NCI-H187 treated with DMSO at 0.1 percent for 48 hours (cell line): ENCODE measurements at regions not wholly inside any gene's neighbourhood (a gene's known extent, or its start where the extent isn't known, plus 50 kb on each side); places are given as distances from the start of the nearest gene placed in this dataset.
A peak's percentile ranks its signal among the peaks of the same experiment; 100 is the strongest.

Experiments used
- DNase-seq: peaks from one replicate; lab custom pipeline; 2025; lab: John Stamatoyannopoulos, UW

GRCh38 chr4:123497340-123497739, 100.7 kb downstream of the SPRY1 start:
- DNase-seq, result no peak

DNA sequence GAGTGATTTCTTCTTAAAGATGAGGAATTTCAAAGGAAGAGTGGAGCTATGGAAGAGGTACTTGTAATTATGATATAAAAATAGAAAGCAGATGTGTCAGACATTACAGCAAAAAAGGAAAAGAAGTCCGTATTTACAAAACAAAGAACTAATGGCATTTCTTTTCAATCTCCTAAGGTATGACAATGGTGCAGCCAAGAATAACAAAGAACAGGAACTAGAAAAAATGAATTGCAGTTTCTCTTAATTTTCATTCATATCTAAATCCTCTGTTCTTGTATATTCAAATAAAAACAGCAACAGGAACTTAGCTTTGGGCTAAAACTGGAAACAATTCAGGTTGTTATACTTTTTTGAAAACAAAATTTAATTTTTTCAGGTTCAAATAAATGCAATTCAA, 105.1 kb downstream of the SPRY1 start:
- no peak for DNase-seq

- DNase-seq, result no peak
Observed at GRCh38 chr4:123503698-123504363, 107.2 kb downstream of the SPRY1 start.

DNA sequence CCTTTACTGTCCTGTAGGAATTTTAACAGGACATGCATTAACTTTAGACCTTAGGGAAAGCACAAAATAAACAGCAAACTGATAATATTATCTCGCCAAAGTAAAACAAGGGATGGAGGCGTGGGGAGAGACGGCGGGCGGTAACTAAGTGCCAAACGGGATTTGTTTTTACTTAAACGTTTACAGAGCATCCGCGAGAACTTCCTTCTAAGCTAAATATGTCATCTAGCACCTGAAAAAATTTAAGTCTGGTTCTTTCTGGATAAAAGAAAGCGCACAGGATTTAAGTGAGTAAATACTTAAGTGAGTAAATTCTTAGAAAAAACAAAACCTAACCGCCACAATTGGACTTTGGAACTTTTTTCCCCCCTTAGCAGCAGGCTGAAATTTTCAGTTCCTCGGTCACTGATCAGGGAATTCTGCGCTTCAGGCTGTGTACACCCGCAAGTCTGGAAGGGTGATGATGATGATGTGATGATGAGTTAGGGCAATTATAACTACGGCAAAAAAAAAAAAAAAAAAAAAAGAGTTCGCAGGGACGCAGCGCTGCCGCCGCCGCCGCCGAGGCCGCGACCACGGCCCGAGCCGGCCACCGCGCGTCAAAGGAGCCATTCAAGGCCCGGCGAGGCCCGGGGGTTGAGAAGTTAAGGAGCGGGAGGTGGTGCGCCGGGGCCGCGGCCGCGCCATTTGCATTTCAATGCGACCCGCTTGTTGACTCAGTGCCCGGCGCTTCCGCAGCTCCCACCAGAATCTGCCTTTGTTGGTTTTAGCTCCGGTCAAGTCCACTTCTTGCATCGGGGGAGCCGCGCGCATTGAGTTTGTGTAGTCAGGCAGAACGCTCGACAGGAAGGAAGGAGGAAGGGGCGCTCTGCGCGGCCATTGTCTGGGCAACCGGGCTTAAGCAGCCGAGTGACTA, 108.8 kb downstream of the SPRY1 start:
- peak; percentile 20 for DNase-seq

DNA sequence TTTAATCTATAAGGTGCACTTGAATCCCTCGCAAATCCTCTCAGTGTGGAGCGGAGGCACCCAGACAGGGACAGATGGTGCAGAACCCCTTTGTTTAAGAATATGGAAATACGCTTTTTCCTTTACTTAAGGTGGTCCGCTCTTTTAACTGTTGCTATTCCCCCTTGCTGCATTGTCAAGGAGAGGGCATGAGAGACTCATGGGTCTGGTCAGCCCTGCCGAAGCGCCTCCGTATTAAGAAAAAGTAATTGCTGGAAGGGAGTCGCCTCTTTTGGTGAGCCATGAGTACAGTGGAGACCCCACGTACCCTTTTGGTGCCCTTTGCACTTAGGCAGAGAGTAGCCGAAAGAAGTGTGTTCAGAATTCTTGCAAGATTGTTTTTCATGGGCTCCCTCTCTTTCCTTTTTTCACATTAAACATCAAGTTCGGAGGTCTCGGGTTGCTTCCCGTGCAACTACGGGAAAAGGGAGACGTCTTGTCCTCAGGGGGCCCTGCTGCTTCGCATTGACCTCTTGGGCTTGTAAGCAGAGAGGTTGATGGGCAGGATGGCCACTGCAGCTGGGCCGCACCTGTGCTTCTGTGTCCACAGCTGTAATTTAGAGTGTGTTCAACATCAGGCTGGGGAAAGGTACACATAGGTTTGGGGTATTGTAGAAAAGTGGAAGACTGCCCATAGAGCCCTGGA, 109.6 kb downstream of the SPRY1 start:
- no peak for DNase-seq

DNA sequence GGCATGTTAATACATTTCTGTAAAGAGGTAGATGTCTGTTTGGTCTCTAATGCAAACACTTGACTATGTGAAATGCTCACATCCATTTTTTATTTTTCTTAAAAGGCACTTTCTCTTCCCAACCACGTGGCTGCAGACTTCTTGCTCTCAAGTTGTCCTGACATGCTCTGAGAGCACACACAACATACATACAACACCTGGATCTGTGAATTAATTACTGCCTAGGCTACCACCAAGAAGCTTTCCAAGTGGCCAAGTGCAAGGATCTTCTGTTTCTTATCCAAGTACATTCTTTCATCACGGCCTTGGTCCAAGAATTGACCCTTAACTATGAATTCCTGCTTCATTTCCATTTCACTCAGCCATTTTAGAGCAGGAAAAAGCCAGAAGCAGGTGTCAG, 110.8 kb downstream of the SPRY1 start:
- peak; percentile 24 for DNase-seq

DNA sequence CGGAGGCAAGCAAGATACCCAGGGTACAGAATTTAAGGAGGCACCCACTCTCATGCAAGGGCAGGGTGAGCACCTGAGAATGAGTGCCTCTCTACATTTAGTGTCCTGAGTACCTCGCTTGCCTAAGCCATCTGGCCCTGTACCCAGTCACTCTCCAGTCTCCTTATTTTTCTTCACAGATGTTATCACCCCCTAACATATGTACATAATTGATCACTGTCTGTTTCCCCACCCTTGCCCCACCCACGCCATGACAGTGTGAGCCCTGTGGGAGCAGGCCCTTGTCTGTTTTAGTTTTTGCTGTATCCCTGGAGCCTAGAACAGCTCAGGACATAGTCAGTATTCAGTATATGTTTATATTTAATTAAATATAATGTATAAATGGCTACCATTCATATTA, 113.6 kb downstream of the SPRY1 start:
- DNase-seq, result no peak

DNA sequence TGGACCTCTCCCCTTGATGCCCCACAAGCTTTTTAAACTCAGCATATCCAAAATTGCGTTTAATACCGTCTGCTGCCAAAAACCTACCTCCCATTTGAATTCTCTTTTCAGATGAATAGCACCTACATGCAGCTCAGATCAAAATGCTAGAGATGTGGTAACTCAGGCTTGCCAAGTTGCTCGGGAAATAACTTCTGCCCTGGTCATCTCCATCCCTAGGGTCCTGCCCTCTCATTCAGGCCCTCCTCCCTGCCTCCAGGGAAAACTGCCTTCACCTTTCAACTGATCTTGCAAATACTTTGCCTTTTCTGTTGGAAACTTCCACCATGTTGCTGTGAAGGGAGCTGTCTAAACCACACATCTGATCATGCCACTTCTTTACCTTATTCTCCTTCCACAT, 114.1 kb downstream of the SPRY1 start:
- no peak for DNase-seq

DNA sequence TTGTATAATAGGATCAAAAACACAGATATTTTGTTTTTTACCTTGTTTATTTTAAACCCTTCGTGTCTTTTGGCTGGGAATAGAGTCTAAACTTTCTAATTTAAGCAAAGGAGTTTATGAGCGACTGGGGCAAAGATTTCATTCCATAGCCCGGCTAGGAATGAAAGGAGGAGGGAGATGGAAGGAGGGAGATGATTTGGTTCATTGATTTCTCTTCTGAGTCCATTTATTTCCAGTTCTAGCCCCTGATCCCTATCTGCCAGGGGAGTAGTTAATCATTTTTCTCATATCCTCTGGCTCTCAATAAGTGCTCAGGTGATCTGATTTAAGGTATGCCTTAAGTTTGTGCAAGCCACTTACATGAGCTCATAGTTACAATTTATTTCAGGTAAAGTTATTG, 120.0 kb downstream of the SPRY1 start:
- no peak for DNase-seq

GRCh38 chr4:123517176-123517575, 120.6 kb downstream of the SPRY1 start:
- DNase-seq, result no peak

DNA sequence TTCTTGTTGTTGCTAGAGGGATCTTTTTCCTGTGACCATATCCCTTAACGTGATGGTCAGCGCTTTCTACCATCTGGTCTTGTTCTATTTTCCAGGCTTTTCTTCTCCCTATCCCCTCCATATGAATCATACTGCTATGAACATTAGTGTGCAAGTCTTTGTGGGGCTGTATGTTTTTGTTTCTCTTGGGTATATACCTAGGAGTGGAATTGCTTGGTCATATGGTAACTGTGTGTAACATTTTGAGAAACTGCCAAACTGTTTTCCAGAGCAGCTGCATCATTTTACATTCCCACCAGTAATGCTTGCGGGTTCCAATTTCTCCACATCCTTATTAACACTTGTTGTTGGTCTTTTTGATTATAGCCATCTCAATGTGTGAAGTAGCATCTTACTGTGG, 121.4 kb downstream of the SPRY1 start:
- DNase-seq, result no peak

DNA sequence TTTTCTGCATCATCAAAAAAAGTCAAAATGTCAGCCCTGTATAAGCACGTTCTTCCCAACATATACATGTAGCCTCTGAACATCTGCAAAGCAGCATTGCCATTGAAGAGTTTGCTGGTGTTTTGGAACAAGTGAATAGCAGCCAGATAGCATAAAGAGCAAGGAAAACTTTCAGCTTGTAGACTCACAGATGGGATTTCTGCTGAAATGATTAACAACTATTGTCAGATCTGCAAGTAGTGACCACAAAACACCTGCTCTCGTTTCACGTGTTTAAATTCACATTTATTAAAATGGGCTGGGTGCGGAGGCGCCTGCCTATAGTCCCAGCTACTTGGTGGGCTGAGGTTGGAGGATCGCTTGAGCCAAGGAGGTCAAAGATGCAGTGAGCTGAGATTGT, 123.7 kb downstream of the SPRY1 start:
- DNase-seq, result no peak

GRCh38 chr4:123522081-123522480, 125.5 kb downstream of the SPRY1 start:
- no peak for DNase-seq

- DNase-seq, result no peak
Observed at GRCh38 chr4:123522646-123523045, 126.1 kb downstream of the SPRY1 start.

- DNase-seq, result no peak
Observed at GRCh38 chr4:123524958-123525628, 128.5 kb downstream of the SPRY1 start.

DNA sequence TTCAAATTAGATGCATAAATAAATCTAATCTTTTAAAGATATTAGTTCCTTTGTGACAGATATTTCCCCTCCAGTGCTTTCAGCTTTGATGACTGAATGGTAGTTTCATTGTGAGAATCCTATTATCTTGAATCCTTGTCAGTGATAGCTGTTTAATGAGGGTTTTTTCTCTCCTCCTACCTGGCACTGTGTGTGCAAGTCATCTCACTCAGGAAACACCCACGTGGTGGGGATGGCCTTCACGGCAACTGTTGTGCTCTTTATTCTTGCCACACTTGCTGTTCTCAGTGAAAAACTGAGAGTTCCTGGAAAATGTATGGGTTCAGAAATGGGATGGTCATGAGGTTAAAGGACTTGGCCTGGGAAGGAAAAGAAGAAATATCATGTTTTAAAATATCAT, 129.9 kb downstream of the SPRY1 start:
- DNase-seq, result no peak

- no peak for DNase-seq
Observed at GRCh38 chr4:123528501-123529277, 132.1 kb downstream of the SPRY1 start.

DNA sequence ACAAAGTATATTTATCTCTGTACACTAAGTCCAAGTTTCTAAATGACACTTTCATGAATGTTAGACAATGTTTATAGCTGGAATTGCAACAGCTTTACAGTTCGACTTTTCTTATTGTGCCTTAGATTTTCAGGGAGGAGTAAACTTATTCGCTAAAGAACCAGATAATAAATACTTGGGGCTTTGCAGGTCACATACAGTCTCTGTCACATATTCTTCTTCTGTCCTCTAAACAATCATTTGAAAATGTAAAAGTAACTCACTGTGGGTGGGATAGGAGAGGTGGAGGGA, 132.6 kb downstream of the SPRY1 start:
- no peak for DNase-seq

GRCh38 chr4:123530357-123530756, 133.8 kb downstream of the SPRY1 start:
- no peak for DNase-seq

DNA sequence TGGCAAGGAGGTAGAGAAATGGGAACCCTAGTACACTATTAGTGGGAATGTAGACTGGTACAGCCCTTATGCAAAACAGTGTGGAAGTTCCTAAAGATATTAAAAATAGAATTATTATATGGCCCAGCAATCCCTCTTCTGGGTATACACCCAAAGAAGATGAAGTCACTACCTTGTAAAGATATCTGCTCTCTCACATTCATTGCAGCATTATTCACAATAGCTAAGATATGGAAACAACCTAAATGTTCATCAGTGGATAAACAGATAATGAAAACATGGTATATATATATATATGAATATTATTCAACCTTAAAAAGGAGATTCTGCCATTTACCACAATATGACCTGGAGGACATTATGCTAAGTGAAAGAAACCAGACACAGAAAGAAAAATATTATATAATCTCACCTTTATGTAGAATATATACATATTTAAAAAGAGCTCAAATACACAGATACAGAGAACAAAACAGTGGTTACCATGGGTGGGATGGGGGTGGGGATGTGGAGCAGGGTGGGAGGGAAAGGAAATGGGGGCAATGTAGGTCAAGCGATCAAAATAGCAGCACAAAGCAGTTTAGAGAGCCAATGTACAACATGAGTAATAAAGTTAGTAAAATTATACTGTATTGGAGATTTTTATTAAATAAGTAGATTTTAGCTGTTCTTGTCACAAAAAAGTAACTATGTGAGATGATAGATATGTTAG, 138.6 kb downstream of the SPRY1 start:
- DNase-seq, result no peak

- no peak for DNase-seq
Observed at GRCh38 chr4:123536225-123536624, 139.6 kb downstream of the SPRY1 start.
